Thoracic aorta (tissue), 2 donors: ENCODE measurements at regions not wholly inside any gene's neighbourhood (a gene's known extent, or its start where the extent isn't known, plus 50 kb on each side); places are given as distances from the start of the nearest gene placed in this dataset.

Experiments
- ATAC-seq: fragments of 150-250 bp; one replicate; pipeline ENCODE4 v1.8.0; 2017; ENCODE audit warnings: low read depth; ENCODE audit not compliant: insufficient number of reproducible peaks, low FRiP score
- DNase-seq: peaks from one replicate; pipeline ENCODE4 v3.0.0-alpha.2; 2020; ENCODE audit warnings: low spot score
- H3K27ac ChIP-seq, 2 donors: fragments of 200-600 bp; sonication (generic); 1 replicate in 1 of 2; 2 replicates in 1 of 2; pipeline ENCODE4 v1.5.1; 2016; ENCODE audit warnings: mild to moderate bottlenecking in 2 of 2, moderate library complexity in 2 of 2
- H3K27me3 ChIP-seq: fragments of 200-600 bp; sonication (generic); replicated peaks from 2 replicates; pipeline ENCODE4 v1.6.0; 2016; ENCODE audit warnings: mild to moderate bottlenecking; ENCODE audit not compliant: insufficient read depth
- H3K36me3 ChIP-seq: fragments of 200-600 bp; sonication (generic); one replicate; pipeline ENCODE4 v1.5.1; 2016
- H3K4me1 ChIP-seq, 2 donors: fragments of 200-600 bp; sonication (generic); 1 replicate in 1 of 2; 2 replicates in 1 of 2; pipeline versions ENCODE4 v1.5.1 to v1.6.0; 2016; ENCODE audit warnings: low read depth in 2 of 2, mild to moderate bottlenecking in 1 of 2; ENCODE audit not compliant: control insufficient read depth in 1 of 2
- H3K4me3 ChIP-seq: fragments of 200-600 bp; sonication (generic); 2 replicates; pipeline ENCODE4 v1.5.1; 2016; ENCODE audit warnings: mild to moderate bottlenecking
- H3K9me3 ChIP-seq: fragments of 200-600 bp; sonication (generic); 2 replicates; pipeline ENCODE4 v1.5.1; 2016
- TF ChIP-seq, protein P1 (sequence below): fragments of 200-600 bp; sonication (generic); IDR thresholded peaks from one replicate; pipeline ENCODE4 v1.5.1; 2019; ENCODE audit warnings: antibody characterized with exemption

GRCh38 chr3:72282918-72283317 is 498.0 kb upstream of the PROK2 start:
- Histone ChIP-seq H3K4me3 (no peak overlapping the region), H3K36me3 (no peaks in the 10 kb centered on the region), H3K4me1 (peaks cover 0 to 6% of the 10 kb centered on the region in 2 donors), H3K27ac (no peak overlapping the region), H3K27me3 (no peaks in the 10 kb centered on the region), H3K9me3 (no peaks in the 10 kb centered on the region)
- ATAC-seq (no peak), DNase-seq (no peak)
- TF ChIP-seq, protein P1, sequence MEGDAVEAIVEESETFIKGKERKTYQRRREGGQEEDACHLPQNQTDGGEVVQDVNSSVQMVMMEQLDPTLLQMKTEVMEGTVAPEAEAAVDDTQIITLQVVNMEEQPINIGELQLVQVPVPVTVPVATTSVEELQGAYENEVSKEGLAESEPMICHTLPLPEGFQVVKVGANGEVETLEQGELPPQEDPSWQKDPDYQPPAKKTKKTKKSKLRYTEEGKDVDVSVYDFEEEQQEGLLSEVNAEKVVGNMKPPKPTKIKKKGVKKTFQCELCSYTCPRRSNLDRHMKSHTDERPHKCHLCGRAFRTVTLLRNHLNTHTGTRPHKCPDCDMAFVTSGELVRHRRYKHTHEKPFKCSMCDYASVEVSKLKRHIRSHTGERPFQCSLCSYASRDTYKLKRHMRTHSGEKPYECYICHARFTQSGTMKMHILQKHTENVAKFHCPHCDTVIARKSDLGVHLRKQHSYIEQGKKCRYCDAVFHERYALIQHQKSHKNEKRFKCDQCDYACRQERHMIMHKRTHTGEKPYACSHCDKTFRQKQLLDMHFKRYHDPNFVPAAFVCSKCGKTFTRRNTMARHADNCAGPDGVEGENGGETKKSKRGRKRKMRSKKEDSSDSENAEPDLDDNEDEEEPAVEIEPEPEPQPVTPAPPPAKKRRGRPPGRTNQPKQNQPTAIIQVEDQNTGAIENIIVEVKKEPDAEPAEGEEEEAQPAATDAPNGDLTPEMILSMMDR: no peak

DNA sequence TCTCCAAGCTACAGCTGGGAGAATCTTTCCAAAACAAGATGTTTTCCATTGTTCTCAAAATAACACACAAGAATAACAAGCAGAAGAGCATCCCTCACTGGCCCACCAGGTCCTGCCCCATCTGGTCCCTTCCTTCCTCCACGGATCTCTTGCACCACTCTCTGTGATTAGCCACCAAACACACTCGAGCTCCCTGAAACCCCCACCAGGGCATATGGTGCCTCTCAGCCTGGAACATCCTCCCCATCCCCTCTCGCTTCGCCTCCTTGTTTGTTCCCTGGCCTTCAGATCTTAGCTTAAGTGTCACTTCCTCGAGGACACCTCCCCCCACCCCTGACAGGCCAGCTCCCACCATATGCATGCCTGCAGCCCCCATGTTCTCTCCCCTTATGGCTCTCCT is 496.6 kb upstream of the PROK2 start:
- H3K4me1 ChIP-seq: peaks cover 0 to 6% of the 10 kb centered on the region in 2 donors
- TF ChIP-seq, protein P1: no peak
- H3K9me3 ChIP-seq: no peaks in the 10 kb centered on the region
- H3K4me3 ChIP-seq: no peak overlapping the region
- H3K27ac ChIP-seq: no peak overlapping the region
- H3K36me3 ChIP-seq: no peaks in the 10 kb centered on the region
- DNase-seq: no peak
- ATAC-seq: no peak
- no peaks in the 10 kb centered on the region for H3K27me3 ChIP-seq

DNA sequence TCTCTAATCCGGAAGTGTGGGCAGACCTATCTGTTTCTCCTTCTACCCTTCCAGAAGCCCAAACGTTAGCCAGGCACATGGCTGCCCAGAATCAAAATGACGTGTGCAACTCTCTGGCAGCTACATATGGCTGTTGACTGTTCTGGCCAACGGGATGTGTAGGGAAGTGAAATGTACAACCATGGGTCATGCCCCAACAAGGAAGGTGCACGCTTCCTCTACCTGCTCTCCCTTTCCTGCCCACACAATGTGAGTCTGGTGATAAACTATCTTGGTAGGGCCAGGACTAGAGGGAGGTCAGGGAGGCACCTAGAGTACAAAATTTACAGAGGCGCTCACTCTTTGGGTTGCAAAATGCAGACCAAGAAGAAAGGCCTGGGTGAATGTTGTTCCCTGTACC is 495.9 kb upstream of the PROK2 start:
- no peaks in the 10 kb centered on the region for H3K9me3 ChIP-seq
- H3K36me3 ChIP-seq: no peaks in the 10 kb centered on the region
- TF ChIP-seq, protein P1: no peak
- ATAC-seq (no peak), DNase-seq (no peak)
- H3K27ac ChIP-seq: no peak overlapping the region
- H3K27me3 ChIP-seq: no peaks in the 10 kb centered on the region
- peaks cover 0 to 6% of the 10 kb centered on the region in 2 donors for H3K4me1 ChIP-seq
- no peak overlapping the region for H3K4me3 ChIP-seq

DNA sequence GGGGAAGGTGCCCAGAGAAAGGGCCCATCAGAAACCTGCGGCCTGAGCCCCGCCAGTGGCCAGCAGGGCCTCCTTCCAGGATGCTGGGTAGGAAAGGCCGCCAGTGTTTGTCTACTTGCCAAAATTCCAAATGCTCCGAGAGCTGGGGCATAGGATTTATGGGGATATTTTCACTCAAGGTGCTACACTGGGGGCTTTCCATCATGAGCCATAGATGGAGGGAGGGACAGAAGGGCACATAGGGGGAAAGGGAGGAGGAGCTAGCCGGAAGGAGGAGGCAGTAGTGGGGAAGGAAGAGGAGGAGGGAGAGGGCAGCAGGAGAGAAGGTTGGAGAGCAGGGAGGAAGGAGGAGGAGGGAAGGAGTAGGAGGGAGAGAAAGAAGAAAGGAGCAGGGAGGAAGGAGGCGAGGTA is 494.7 kb upstream of the PROK2 start:
- H3K9me3 ChIP-seq: no peaks in the 10 kb centered on the region
- TF ChIP-seq, protein P1: no peak
- H3K27me3 ChIP-seq: no peaks in the 10 kb centered on the region
- no peak overlapping the region for H3K4me3 ChIP-seq
- no peaks in the 10 kb centered on the region for H3K36me3 ChIP-seq
- DNase-seq (no peak), ATAC-seq (no peak)
- peaks cover 0 to 17% of the 10 kb centered on the region in 2 donors for H3K4me1 ChIP-seq
- no peak overlapping the region for H3K27ac ChIP-seq

GRCh38 chr3:72279068-72279604 is 494.2 kb upstream of the PROK2 start:
- H3K4me1 ChIP-seq: peaks cover under 1 to 20% of the 10 kb centered on the region in 2 donors
- DNase-seq: no peak
- H3K27me3 ChIP-seq: no peaks in the 10 kb centered on the region
- H3K27ac ChIP-seq: no peak overlapping the region
- no peak for ATAC-seq
- no peaks in the 10 kb centered on the region for H3K36me3 ChIP-seq
- TF ChIP-seq, protein P1: no peak
- no peak overlapping the region for H3K4me3 ChIP-seq
- no peaks in the 10 kb centered on the region for H3K9me3 ChIP-seq
